ENCODE measurements at regions not wholly inside any gene's neighbourhood (a gene's known extent, or its start where the extent isn't known, plus 50 kb on each side); places are given as distances from the start of the nearest gene placed in this dataset.

- Histone ChIP-seq H3K79me2 (ENCODE audit: insufficient read depth, low read depth, low read length) (no peaks in the 10 kb centered on the region), H3K27ac (ENCODE audit: low read depth, low read length, poor library complexity, severe bottlenecking) (no peak overlapping the region), H4K20me1 (ENCODE audit: insufficient read depth, low read length) (no peaks in the 10 kb centered on the region), H3K4me2 (ENCODE audit: low read length) (no peak overlapping the region), H3K4me3 (ENCODE audit: low read depth, low read length, poor library complexity, severe bottlenecking) (no peak overlapping the region), H2AFZ (ENCODE audit: low read length) (no peak overlapping the region), H3K9me3 (ENCODE audit: low read length) (no peaks in the 10 kb centered on the region), H3K4me1 (ENCODE audit: insufficient read depth, low read length, poor library complexity, severe bottlenecking) (no peaks in the 10 kb centered on the region), H3K9me2 (ENCODE audit: insufficient read depth, low read length) (no peaks in the 10 kb centered on the region), H3K36me3 (ENCODE audit: insufficient read depth, low read length) (no peaks in the 10 kb centered on the region)
- ChIA-PET CTCF (ENCODE audit: unreplicated experiment) (no interaction called here), POLR2A (no interaction called here)
- BruUV-seq (replicated peaks): no TSS peak
- intact Hi-C loops (cut with micrococcal nuclease; ENCODE audit: unreplicated experiment): no loop called here
- TF ChIP-seq, protein P1, sequence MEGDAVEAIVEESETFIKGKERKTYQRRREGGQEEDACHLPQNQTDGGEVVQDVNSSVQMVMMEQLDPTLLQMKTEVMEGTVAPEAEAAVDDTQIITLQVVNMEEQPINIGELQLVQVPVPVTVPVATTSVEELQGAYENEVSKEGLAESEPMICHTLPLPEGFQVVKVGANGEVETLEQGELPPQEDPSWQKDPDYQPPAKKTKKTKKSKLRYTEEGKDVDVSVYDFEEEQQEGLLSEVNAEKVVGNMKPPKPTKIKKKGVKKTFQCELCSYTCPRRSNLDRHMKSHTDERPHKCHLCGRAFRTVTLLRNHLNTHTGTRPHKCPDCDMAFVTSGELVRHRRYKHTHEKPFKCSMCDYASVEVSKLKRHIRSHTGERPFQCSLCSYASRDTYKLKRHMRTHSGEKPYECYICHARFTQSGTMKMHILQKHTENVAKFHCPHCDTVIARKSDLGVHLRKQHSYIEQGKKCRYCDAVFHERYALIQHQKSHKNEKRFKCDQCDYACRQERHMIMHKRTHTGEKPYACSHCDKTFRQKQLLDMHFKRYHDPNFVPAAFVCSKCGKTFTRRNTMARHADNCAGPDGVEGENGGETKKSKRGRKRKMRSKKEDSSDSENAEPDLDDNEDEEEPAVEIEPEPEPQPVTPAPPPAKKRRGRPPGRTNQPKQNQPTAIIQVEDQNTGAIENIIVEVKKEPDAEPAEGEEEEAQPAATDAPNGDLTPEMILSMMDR (conservative IDR thresholded peaks at IDR 0.05; ENCODE audit: low read length): no peak
- no peak for TF ChIP-seq EZH2phosphoT487 (IDR thresholded peaks at IDR 0.05; ENCODE audit: borderline replicate concordance, low read depth, low read length)
- DNase-seq (ENCODE audit: low spot score): no peak
Observed at GRCh38 chr4:155521382-155521781, 144.6 kb upstream of the MAP9 start.

GRCh38 chr4:155515444-155516075 lies 138.8 kb upstream of the MAP9 start:
- H3K27ac ChIP-seq (ENCODE audit: low read depth, low read length, poor library complexity, severe bottlenecking): no peak overlapping the region
- intact Hi-C loops (cut with micrococcal nuclease; ENCODE audit: unreplicated experiment): no loop called here
- H3K4me2 ChIP-seq (ENCODE audit: low read length): no peak overlapping the region
- no peak for DNase-seq (ENCODE audit: low spot score)
- no TSS peak for BruUV-seq (replicated peaks)
- CTCF ChIA-PET (ENCODE audit: unreplicated experiment): no interaction called here
- no peak overlapping the region for H3K4me3 ChIP-seq (ENCODE audit: low read depth, low read length, poor library complexity, severe bottlenecking)
- H3K36me3 ChIP-seq (ENCODE audit: insufficient read depth, low read length): no peaks in the 10 kb centered on the region
- H3K9me3 ChIP-seq (ENCODE audit: low read length): no peaks in the 10 kb centered on the region
- no peaks in the 10 kb centered on the region for H3K79me2 ChIP-seq (ENCODE audit: insufficient read depth, low read depth, low read length)
- no peaks in the 10 kb centered on the region for H4K20me1 ChIP-seq (ENCODE audit: insufficient read depth, low read length)
- POLR2A ChIA-PET: interaction anchor here (0.6 to 0.7 kb wide), 2 partner anchors 11 to 1722 kb away, joined by 3 read pairs; no protein-coding TSS in a partner anchor
- H3K9me2 ChIP-seq (ENCODE audit: insufficient read depth, low read length): no peaks in the 10 kb centered on the region
- TF ChIP-seq, protein P1 (conservative IDR thresholded peaks at IDR 0.05; ENCODE audit: low read length): no peak
- TF ChIP-seq EZH2phosphoT487 (IDR thresholded peaks at IDR 0.05; ENCODE audit: borderline replicate concordance, low read depth, low read length): no peak
- H3K4me1 ChIP-seq (ENCODE audit: insufficient read depth, low read length, poor library complexity, severe bottlenecking): no peaks in the 10 kb centered on the region
- H2AFZ ChIP-seq (ENCODE audit: low read length): no peak overlapping the region

- intact Hi-C loops (cut with micrococcal nuclease; ENCODE audit: unreplicated experiment): no loop called here
- no TSS peak for BruUV-seq (replicated peaks)
- CTCF ChIA-PET (ENCODE audit: unreplicated experiment): no interaction called here
Observed at GRCh38 chr4:155514628-155515027, 137.9 kb upstream of the MAP9 start.

More at GRCh38 chr4:155514628-155515027, 137.9 kb upstream of the MAP9 start:
- Histone ChIP-seq H3K4me3 (ENCODE audit: low read depth, low read length, poor library complexity, severe bottlenecking) (no peak overlapping the region), H3K9me3 (ENCODE audit: low read length) (no peaks in the 10 kb centered on the region), H2AFZ (ENCODE audit: low read length) (no peak overlapping the region), H3K9me2 (ENCODE audit: insufficient read depth, low read length) (no peaks in the 10 kb centered on the region), H3K4me1 (ENCODE audit: insufficient read depth, low read length, poor library complexity, severe bottlenecking) (no peaks in the 10 kb centered on the region), H3K4me2 (ENCODE audit: low read length) (no peak overlapping the region), H4K20me1 (ENCODE audit: insufficient read depth, low read length) (no peaks in the 10 kb centered on the region), H3K36me3 (ENCODE audit: insufficient read depth, low read length) (no peaks in the 10 kb centered on the region), H3K79me2 (ENCODE audit: insufficient read depth, low read depth, low read length) (no peaks in the 10 kb centered on the region), H3K27ac (ENCODE audit: low read depth, low read length, poor library complexity, severe bottlenecking) (no peak overlapping the region)
- POLR2A ChIA-PET: interaction anchor here (0.6 kb wide), 1 partner anchor 1723 kb away, joined by 3 read pairs; no protein-coding TSS in a partner anchor
- DNase-seq (ENCODE audit: low spot score): no peak
- no peak for TF ChIP-seq EZH2phosphoT487 (IDR thresholded peaks at IDR 0.05; ENCODE audit: borderline replicate concordance, low read depth, low read length)
- TF ChIP-seq, protein P1 (conservative IDR thresholded peaks at IDR 0.05; ENCODE audit: low read length): no peak

Data from OCI-LY7 (cell line).